Mesodermal cell (in vitro differentiated cells): ENCODE measurements at regions not wholly inside any gene's neighbourhood (a gene's known extent, or its start where the extent isn't known, plus 50 kb on each side); places are given as distances from the start of the nearest gene placed in this dataset.

Experiments
- H3K27ac ChIP-seq: 2 replicates; pipeline ENCODE4 v1.7.0; 2013; ENCODE audit warnings: mild to moderate bottlenecking, low read depth, low read length, moderate library complexity; ENCODE audit not compliant: severe bottlenecking
- H3K36me3 ChIP-seq: 2 replicates; pipeline ENCODE4 v1.7.1; 2013; ENCODE audit warnings: mild to moderate bottlenecking, low read length, moderate library complexity; ENCODE audit not compliant: control insufficient read depth, insufficient read depth
- H3K4me1 ChIP-seq: one replicate; pipeline ENCODE4 v1.7.1; 2013; ENCODE audit warnings: mild to moderate bottlenecking, low read length; ENCODE audit not compliant: insufficient read depth, control insufficient read depth, poor library complexity, severe bottlenecking
- H3K4me3 ChIP-seq: 2 replicates; pipeline ENCODE4 v1.7.0; 2013; ENCODE audit warnings: low read length, control low read depth, mild to moderate bottlenecking; ENCODE audit not compliant: insufficient read depth, poor library complexity, severe bottlenecking; ENCODE audit errors: extremely low read depth
- H3K9me3 ChIP-seq: 2 replicates; pipeline ENCODE4 v1.7.1; 2013; ENCODE audit warnings: mild to moderate bottlenecking, low read length, moderate library complexity; ENCODE audit not compliant: control insufficient read depth
- WGBS, 2 experiments: methylation state at CpG; one replicate each; pipeline ENCODE4 v1.1.5; 2013; ENCODE audit warnings: missing lambda C conversion rate in 2 of 2; ENCODE audit not compliant: insufficient coverage in 2 of 2; 5-methylcytosine and 5-hydroxymethylcytosine counted together

DNA sequence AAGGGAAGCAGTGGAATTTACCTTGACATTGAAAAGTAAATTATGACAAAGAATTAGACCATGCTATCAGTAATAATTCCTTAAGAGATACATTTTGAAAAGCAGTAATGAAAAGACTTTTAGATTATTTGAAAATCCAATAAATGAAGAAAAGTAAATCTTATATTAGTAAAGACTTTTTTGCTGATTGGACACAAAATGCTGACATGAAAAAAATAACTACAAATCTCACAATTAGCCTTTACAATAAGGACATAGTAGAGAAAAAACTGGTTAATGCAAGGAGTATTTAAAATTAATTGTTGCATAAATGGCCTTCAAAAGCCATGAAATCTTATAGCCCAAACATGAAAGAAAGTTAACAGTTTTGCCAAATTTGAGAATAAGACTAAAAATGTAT is 446.1 kb upstream of the FAM241A start:
- Histone ChIP-seq H3K36me3 (no peaks in the 10 kb centered on the region), H3K4me1 (no peaks in the 10 kb centered on the region), H3K9me3 (no peaks in the 10 kb centered on the region), H3K27ac (no peak overlapping the region), H3K4me3 (no peak overlapping the region)

DNA sequence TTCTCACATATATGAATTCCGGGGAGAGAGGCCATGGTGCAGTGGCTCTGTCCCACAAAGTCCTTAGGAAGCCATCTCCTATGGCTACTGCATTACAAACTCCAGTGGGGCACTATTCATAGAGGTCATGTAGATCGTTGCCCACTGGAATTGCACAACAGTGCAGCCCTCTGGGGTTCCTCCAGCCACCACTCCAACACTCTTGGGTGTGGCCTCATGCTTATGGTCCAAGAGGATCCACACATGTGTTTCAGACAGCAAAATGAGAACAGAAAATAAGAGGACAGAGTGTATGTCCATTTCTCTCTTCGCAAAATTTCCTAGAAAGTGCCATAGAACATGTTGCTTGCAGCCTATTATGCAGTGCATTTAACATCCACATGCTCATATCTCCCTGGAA is 444.2 kb upstream of the FAM241A start:
- no peaks in the 10 kb centered on the region for H3K9me3 ChIP-seq
- WGBS, 2 experiments = 77 to 88% methylated on average over 3 of the region's 3 CpGs
- no peaks in the 10 kb centered on the region for H3K36me3 ChIP-seq

DNA sequence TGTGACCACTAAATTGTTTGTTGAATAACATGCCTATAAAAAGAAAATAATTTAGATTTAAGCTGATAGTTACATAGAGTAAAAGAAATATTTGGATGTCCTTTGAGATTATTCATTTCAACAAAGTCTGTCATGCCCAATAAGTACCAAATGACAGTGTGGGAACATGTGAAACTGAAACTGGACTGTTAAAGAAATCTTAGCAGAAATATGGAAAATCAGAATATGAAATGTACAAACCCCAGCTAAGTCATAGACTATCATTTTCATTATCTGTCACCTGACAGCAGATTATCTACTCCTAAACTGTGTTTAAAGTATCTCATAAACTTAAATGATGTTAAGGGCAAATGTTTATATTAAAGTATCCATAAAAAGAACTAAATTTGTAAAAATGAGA is 437.8 kb upstream of the FAM241A start:
- Histone ChIP-seq H3K4me1 (no peaks in the 10 kb centered on the region), H3K36me3 (no peaks in the 10 kb centered on the region), H3K9me3 (no peaks in the 10 kb centered on the region), H3K4me3 (no peak overlapping the region), H3K27ac (no peak overlapping the region)

More for the DNA sequence above, 444.2 kb upstream of the FAM241A start:
- Histone ChIP-seq H3K4me1 (no peaks in the 10 kb centered on the region), H3K27ac (no peak overlapping the region), H3K4me3 (no peak overlapping the region)

DNA sequence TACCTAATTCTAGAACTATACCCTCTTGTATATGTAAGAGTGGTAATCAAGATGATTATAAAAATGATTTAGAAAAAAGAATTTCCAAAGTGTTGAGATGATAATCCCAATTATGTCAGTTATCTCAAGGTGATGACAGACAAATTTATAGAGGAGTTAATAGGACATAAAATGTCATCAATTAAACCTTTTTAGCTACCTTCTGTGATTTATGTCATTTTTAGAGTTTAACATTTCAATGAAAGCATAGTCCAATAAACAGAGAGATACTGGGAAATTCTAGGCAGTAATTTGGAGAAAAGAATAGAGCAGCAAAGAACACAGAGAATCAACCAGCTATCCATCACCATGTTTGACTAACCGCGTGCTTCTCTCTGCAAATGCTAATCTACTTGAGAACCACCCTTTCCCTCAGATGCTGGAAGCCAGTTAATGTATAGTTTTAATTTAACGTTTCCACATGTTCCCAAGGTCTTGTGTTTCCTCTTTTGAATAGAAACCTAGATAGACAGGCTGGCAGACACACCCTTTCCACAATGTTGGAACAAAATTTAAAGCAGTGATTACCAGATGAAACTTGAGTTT is 433.1 kb upstream of the FAM241A start:
- Histone ChIP-seq H3K4me1 (no peaks in the 10 kb centered on the region), H3K36me3 (no peaks in the 10 kb centered on the region), H3K27ac (no peak overlapping the region), H3K4me3 (no peak overlapping the region), H3K9me3 (no peaks in the 10 kb centered on the region)
- 100% methylated on average over 1 of the region's 3 CpGs; no CpG with 5 or more reads in 1 of the 2 experiments for WGBS, 2 experiments

DNA sequence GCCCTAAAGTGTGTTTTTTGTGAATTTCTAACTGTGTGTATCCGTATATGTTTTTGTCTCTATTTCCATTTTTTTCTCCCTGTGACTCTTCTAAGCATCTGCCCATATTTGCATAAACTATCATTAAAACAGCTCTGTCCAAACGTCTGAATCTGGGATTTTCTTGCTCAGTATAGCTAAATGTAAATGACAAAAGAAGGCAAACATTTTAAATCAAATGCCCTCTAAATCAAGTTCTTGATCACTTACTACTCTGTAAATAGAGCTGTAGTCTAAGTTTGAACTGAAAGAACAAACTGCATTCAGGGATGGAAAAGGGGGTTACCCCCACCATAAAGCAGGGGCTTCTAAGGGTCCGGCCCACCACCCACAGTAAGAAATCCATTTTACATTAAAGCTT is 432.0 kb upstream of the FAM241A start:
- WGBS, 2 experiments = 100% methylated on average over 1 of the region's 3 CpGs; no CpG with 5 or more reads in 1 of the 2 experiments
- Histone ChIP-seq H3K9me3 (no peaks in the 10 kb centered on the region), H3K4me3 (no peak overlapping the region)

DNA sequence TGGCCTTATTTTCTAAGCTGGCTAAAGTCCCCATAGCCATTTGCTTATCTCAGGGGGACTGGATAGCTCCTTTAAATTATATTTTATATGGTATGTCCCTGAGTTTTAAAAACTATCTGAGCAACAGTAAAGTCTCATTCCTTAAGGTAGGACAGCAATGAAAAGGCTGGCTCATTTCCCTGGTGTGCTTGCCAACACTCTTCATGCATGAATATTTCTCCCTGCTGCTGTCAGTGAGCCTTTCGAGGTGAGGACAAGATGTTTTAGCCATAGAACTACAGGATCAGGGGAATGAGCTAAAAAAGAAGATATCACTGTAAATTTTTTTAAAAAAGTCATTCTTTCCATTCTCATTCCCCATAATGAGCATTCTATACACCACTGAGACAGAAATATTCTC is 427.3 kb upstream of the FAM241A start:
- no peaks in the 10 kb centered on the region for H3K4me1 ChIP-seq
- no peak overlapping the region for H3K4me3 ChIP-seq
- no peaks in the 10 kb centered on the region for H3K9me3 ChIP-seq
- no peak overlapping the region for H3K27ac ChIP-seq
- no peaks in the 10 kb centered on the region for H3K36me3 ChIP-seq
- WGBS, 2 experiments = no CpG with 5 or more reads among the region's 1 CpG

More for the DNA sequence above, 432.0 kb upstream of the FAM241A start:
- Histone ChIP-seq H3K36me3 (no peaks in the 10 kb centered on the region), H3K4me1 (no peaks in the 10 kb centered on the region), H3K27ac (no peak overlapping the region)

DNA sequence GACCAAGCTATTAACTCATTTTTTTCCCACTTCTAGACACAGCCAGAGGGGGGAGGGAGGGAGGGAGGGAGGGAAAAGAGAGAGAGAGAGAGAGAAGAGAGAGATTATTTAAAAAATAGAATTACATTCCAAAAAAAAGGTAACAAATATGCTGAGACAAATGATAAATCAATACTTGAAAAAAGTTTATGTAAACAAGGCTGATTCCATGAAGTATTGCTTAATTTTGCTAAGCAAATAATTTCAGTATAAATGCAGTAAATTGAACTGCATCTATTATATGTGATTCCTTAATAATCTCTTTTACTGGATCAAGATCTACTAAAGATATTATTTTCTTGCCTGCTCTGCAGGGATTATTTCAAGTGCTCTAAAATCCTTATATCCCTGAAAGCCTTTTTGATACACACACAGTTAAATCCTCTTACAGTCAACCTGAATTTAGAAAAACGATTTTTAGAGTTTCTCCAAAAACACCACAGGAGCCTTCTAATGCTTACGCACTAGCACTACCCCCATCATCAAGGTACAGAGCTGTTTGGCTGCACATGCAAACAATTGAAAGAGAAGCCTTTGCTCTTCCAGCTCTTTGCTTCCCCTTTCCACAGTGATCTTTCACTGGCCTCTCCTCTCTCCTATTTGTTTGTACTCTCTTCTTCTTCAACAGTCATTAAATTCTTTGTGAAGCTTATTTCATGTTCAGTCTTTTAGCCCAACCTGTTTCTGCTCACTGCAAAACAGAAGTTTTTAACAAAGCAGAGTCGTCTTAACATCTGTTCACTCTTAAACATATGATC is 426.3 kb upstream of the FAM241A start:
- no peak overlapping the region for H3K4me3 ChIP-seq
- H3K4me1 ChIP-seq = no peaks in the 10 kb centered on the region
- H3K9me3 ChIP-seq = no peaks in the 10 kb centered on the region
- no peaks in the 10 kb centered on the region for H3K36me3 ChIP-seq
- WGBS, 2 experiments = 70 to 74% methylated on average over 3 of the region's 3 CpGs
- H3K27ac ChIP-seq = no peak overlapping the region

DNA sequence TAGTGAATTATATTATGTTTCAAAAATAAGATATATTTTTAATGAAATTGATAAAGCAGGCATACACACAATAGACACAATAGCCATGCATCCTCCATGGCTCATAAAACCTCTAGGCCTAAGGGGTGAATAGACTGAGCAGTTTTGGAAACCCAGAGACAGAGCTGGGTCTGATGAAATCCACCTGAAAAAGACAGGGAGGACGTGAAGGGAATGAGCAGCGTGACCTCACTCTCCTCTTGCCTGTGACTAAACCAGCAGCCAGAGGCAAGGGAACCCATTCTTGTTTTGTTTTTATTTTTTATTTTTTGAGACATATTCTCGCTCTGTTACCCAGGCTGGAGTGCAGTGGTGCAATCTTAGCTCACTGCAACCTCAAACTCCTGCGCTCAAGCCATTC is 424.4 kb upstream of the FAM241A start:
- H3K4me3 ChIP-seq = no peak overlapping the region
- H3K9me3 ChIP-seq = no peaks in the 10 kb centered on the region
- no peaks in the 10 kb centered on the region for H3K4me1 ChIP-seq
- no peak overlapping the region for H3K27ac ChIP-seq
- WGBS, 2 experiments = 87 to 94% methylated on average over 2 to 3 of the region's 4 CpGs
- no peaks in the 10 kb centered on the region for H3K36me3 ChIP-seq

DNA sequence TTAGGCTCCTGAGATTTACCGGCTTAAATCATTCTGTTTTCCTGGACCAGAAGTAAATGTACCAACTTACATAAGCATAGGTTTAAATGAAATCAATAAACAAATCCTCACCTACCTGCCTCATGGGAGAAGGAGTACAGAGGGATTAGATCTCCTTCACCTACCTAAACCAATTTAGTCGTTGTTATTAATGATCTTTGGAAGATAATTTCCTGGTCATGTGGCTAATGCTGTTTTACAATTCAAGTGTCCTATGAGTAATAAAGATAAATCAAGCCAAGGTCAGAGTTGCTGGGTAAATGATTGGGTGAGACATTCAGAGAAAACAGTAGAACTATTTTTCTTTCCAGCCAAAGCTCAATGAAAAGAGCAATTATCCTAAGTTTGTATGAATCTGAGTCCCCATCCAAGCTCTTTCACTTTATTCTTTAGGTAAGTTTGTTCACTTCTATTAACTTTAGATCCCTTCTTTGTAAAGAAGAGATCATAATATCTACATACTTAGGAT is 423.0 kb upstream of the FAM241A start:
- Histone ChIP-seq H3K4me3 (no peak overlapping the region), H3K9me3 (no peaks in the 10 kb centered on the region), H3K4me1 (no peaks in the 10 kb centered on the region), H3K36me3 (no peaks in the 10 kb centered on the region), H3K27ac (no peak overlapping the region)
- no CpG with 5 or more reads among the region's 2 CpGs for WGBS, 2 experiments

DNA sequence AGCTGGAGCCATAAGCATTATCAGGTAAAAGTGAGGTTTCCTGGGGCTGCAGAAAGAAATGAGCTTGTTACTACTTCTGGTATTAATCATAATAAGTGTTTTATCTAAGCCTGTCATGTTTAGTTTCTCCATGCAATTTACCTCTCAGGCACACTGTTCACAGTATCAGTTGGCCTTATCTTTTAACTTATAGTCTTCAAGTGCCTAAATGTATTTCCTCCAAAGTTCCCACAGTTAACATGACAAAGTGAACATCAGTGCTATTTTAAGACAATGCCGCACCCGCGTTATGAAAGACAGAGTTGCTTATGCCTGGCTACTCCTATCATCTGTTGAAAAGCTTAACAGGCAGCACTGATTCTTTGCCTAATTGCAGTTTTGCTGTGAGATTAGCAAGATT is 408.7 kb upstream of the FAM241A start:
- no peak overlapping the region for H3K4me3 ChIP-seq
- no peak overlapping the region for H3K27ac ChIP-seq
- no peaks in the 10 kb centered on the region for H3K36me3 ChIP-seq
- 86 to 100% methylated on average over 1 to 3 of the region's 3 CpGs for WGBS, 2 experiments
- H3K4me1 ChIP-seq = no peaks in the 10 kb centered on the region
- no peaks in the 10 kb centered on the region for H3K9me3 ChIP-seq

DNA sequence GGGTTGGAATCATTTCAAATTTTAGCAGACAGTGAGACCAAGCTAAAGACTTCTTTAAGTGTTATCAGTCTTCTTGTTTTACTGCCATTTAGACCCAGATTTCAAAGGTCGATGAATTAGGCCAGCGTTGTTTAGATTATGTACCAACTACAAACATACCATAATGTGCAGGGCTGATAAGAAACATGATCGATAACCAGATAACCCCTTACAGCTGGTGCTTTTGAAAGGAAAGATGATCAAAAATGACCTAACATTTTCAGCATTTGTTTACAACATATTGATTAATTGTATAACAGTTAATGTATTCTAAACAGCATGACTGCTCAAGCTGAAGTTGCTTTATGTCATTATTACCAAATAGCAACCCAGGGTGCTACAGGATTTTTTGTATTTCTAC is 400.4 kb upstream of the FAM241A start:
- 90% methylated on average over 2 of the region's 3 CpGs; no CpG with 5 or more reads in 1 of the 2 experiments for WGBS, 2 experiments

More for the DNA sequence above, 400.4 kb upstream of the FAM241A start:
- H3K4me1 ChIP-seq = no peaks in the 10 kb centered on the region
- no peaks in the 10 kb centered on the region for H3K9me3 ChIP-seq
- H3K4me3 ChIP-seq = no peak overlapping the region
- H3K27ac ChIP-seq = no peak overlapping the region
- H3K36me3 ChIP-seq = no peaks in the 10 kb centered on the region
